Activated CD8-positive, alpha-beta memory T cell treated with anti-CD3 and anti-CD28 coated beads for 24 hours (primary cell): ENCODE measurements at regions not wholly inside any gene's neighbourhood (a gene's known extent, or its start where the extent isn't known, plus 50 kb on each side); places are given as distances from the start of the nearest gene placed in this dataset.

Source experiments
- DNase-seq: peaks from one replicate; pipeline ENCODE4 v3.0.0-alpha.2; 2020

- DNase-seq = no peak
These were observed 276.4 kb upstream of the PLXNA2 start for GRCh38 chr1:208520438-208521099.

GRCh38 chr1:208521534-208521933 lies 277.4 kb upstream of the PLXNA2 start:
- no peak for DNase-seq

- DNase-seq = no peak
These were observed 278.8 kb upstream of the PLXNA2 start for GRCh38 chr1:208523007-208523406.

GRCh38 chr1:208524376-208524775 lies 280.2 kb upstream of the PLXNA2 start:
- DNase-seq = no peak

GRCh38 chr1:208524925-208525324 lies 280.7 kb upstream of the PLXNA2 start:
- DNase-seq = no peak

GRCh38 chr1:208525417-208525816 lies 281.2 kb upstream of the PLXNA2 start:
- DNase-seq = no peak

- no peak for DNase-seq
These were observed 282.5 kb upstream of the PLXNA2 start for GRCh38 chr1:208526613-208527125.

GRCh38 chr1:208527156-208527555 lies 283.0 kb upstream of the PLXNA2 start:
- no peak for DNase-seq

GRCh38 chr1:208528578-208529240 lies 284.5 kb upstream of the PLXNA2 start:
- DNase-seq = no peak

GRCh38 chr1:208531003-208531750 lies 287.0 kb upstream of the PLXNA2 start:
- DNase-seq = no peak

- DNase-seq = no peak
These were observed 289.8 kb upstream of the PLXNA2 start for GRCh38 chr1:208533746-208534598.

- no peak for DNase-seq
These were observed 290.4 kb upstream of the PLXNA2 start for GRCh38 chr1:208534599-208534897.

- no peak for DNase-seq
These were observed 290.8 kb upstream of the PLXNA2 start for GRCh38 chr1:208534979-208535378.

GRCh38 chr1:208535511-208535910 lies 291.3 kb upstream of the PLXNA2 start:
- no peak for DNase-seq

- no peak for DNase-seq
These were observed 292.0 kb upstream of the PLXNA2 start for GRCh38 chr1:208536212-208536611.

GRCh38 chr1:208537198-208537597 lies 293.0 kb upstream of the PLXNA2 start:
- DNase-seq = no peak

GRCh38 chr1:208538078-208538477 lies 293.9 kb upstream of the PLXNA2 start:
- DNase-seq = no peak

- no peak for DNase-seq
These were observed 294.4 kb upstream of the PLXNA2 start for GRCh38 chr1:208538587-208538986.

GRCh38 chr1:208540724-208541123 lies 296.5 kb upstream of the PLXNA2 start:
- DNase-seq = no peak

- DNase-seq = no peak
These were observed 297.2 kb upstream of the PLXNA2 start for GRCh38 chr1:208541225-208541855.

- DNase-seq = no peak
These were observed 298.1 kb upstream of the PLXNA2 start for GRCh38 chr1:208542309-208542708.

- DNase-seq = no peak
These were observed 299.9 kb upstream of the PLXNA2 start for GRCh38 chr1:208544053-208544452.

- no peak for DNase-seq
These were observed 300.6 kb upstream of the PLXNA2 start for GRCh38 chr1:208544794-208545193.
